NB4 (cell line): ENCODE measurements at regions not wholly inside any gene's neighbourhood (a gene's known extent, or its start where the extent isn't known, plus 50 kb on each side); places are given as distances from the start of the nearest gene placed in this dataset.

Experiments
- CTCF ChIP-seq: IDR thresholded peaks from one replicate; pipeline ENCODE4 v1.5.1; 2012; ENCODE audit warnings: low read depth, low read length
- POLR2A ChIP-seq: IDR thresholded peaks from 2 replicates; pipeline ENCODE4 v1.6.1; 2011; ENCODE audit warnings: mild to moderate bottlenecking; ENCODE audit not compliant: insufficient read length; ENCODE audit errors: extremely low read depth

GRCh38 chr5:32949286-32949970 is 238.3 kb downstream of the NPR3 start:
- TF ChIP-seq POLR2A (no peak), CTCF (no peak)
